NB4 (cell line): ENCODE measurements at regions not wholly inside any gene's neighbourhood (a gene's known extent, or its start where the extent isn't known, plus 50 kb on each side); places are given as distances from the start of the nearest gene placed in this dataset.

Source experiments
- DNase-seq: peaks from one replicate; pipeline ENCODE4 v3.0.0; 2010; ENCODE audit warnings: low read depth
- H3K4me3 ChIP-seq: one replicate; pipeline ENCODE4 v1.5.1; 2011; ENCODE audit warnings: mild to moderate bottlenecking, low read depth, low read length, moderate library complexity
- CTCF ChIP-seq: IDR thresholded peaks from one replicate; pipeline ENCODE4 v1.5.1; 2012; ENCODE audit warnings: low read depth, low read length
- MYC ChIP-seq: IDR thresholded peaks from 2 replicates; pipeline ENCODE4 v1.6.1; 2011; ENCODE audit warnings: low read depth, low read length
- POLR2A ChIP-seq: IDR thresholded peaks from 2 replicates; pipeline ENCODE4 v1.6.1; 2011; ENCODE audit warnings: mild to moderate bottlenecking; ENCODE audit not compliant: insufficient read length; ENCODE audit errors: extremely low read depth
- TF ChIP-seq, protein P1 (sequence below): IDR thresholded peaks from 2 replicates; pipeline ENCODE4 v1.6.1; 2011; ENCODE audit warnings: low read depth, low read length

DNA sequence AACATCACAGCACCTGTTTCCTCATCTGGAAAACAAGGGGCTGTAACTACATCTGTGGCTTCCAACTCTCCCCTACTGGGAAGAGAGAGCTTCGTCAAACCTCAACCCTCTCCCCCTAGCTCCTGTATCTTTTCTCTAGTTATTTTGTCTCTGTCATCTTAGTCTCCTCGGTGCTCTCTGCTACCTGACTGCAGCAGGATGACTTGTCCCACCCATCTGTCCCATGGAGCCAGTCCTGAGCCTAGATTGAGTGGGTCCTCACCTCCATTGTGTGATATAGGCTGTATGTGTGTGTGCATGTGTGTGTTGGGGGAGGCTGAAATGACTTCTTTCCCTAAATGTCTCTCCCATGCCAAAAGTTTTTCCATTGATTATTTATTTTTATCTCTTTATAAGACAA lies 177.3 kb downstream of the EMP1 start:
- no peak overlapping the region for H3K4me3 ChIP-seq
- TF ChIP-seq CTCF (no peak), POLR2A (no peak), MYC (no peak)
- TF ChIP-seq, protein P1, sequence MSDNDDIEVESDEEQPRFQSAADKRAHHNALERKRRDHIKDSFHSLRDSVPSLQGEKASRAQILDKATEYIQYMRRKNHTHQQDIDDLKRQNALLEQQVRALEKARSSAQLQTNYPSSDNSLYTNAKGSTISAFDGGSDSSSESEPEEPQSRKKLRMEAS = no peak
- no peak for DNase-seq

GRCh38 chr12:13373131-13373530 lies 176.6 kb downstream of the EMP1 start:
- TF ChIP-seq CTCF = no peak
- TF ChIP-seq MYC = no peak
- no peak for TF ChIP-seq POLR2A
- TF ChIP-seq, protein P1 = no peak
- no peak overlapping the region for H3K4me3 ChIP-seq
- DNase-seq = no peak

GRCh38 chr12:13372386-13372785 lies 175.9 kb downstream of the EMP1 start:
- DNase-seq = no peak
- TF ChIP-seq MYC = no peak
- TF ChIP-seq CTCF = no peak
- no peak for TF ChIP-seq POLR2A
- TF ChIP-seq, protein P1 = no peak
- H3K4me3 ChIP-seq = no peak overlapping the region

DNA sequence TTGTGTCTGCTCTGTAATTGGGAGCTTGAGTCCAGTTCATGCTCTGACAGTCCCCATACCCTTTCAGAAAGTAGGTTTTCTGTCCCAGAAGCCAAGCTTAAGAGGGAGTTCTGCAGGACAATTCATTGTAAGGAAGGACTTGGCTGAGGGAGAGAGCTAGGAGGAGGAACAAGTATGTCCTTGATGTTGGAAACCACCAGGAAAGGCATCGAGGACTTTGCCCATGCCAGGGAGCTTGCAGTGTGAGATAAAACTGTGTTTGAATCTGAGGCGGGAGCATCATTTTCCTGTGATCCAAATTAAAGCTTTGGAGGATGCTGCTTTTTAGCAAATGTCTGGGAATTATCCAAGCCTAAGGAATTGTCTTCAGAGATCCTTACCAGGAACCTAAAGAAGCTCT lies 175.3 kb downstream of the EMP1 start:
- no peak for TF ChIP-seq CTCF
- no peak for TF ChIP-seq POLR2A
- TF ChIP-seq, protein P1 = no peak
- TF ChIP-seq MYC = no peak

GRCh38 chr12:13371367-13371766 lies 174.8 kb downstream of the EMP1 start:
- TF ChIP-seq, protein P1 = no peak
- TF ChIP-seq POLR2A = no peak
- TF ChIP-seq CTCF = no peak
- no peak for TF ChIP-seq MYC
- no peak overlapping the region for H3K4me3 ChIP-seq
- DNase-seq = no peak

More for the DNA sequence above, 175.3 kb downstream of the EMP1 start:
- H3K4me3 ChIP-seq = no peak overlapping the region
- no peak for DNase-seq

DNA sequence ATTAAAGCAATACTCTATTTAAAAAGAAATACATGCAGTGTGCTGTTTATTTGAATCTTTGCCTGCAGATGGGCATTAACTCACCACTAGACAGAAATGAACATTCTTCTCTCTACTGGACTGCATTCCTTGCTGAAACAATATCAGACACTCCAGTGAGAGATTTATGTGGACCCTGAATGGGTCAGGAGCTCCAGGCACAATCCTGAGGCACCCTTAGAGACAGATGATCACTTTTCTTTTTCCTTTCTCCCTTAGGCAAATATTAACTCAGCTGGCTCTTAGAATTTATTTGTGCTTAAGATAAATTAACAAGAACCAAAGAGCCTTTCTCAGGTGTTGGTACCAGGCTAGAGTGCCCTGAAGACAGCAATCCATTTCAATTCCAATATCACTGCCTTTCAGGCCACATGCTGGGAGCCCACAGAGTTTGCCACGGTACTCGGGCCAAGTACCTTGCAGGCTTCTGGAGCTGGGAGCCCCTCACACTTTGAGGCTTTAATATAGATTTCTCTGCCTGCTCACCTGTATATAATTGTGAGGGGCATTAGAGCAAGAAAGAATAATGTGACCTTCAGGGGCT lies 173.0 kb downstream of the EMP1 start:
- H3K4me3 ChIP-seq = no peak overlapping the region
- no peak for DNase-seq

More for the DNA sequence above, 173.0 kb downstream of the EMP1 start:
- TF ChIP-seq CTCF = no peak
- no peak for TF ChIP-seq MYC
- TF ChIP-seq, protein P1 = no peak
